ENCODE measurements at regions not wholly inside any gene's neighbourhood (a gene's known extent, or its start where the extent isn't known, plus 50 kb on each side); places are given as distances from the start of the nearest gene placed in this dataset.

DNA sequence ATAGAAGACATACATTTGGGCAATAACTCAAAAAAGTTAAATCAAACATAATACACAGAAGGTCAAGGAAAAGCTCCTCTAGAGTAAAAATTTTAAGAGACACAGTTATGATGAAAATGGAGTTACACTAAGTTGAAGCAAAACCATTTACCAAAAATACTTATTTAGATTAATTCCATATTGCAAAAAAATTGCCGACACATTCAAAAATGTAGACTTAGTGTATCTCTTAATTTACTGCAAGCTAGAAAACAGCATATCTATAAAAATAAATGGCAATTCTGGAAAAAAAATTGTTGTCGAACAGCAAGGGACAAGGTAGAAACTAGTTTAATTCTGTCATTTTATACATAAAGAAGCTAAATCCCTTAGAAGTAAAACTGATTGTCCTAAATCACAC is 248.7 kb upstream of the KIF2B start:
- Histone ChIP-seq H3K9me3 (ENCODE audit: control insufficient read depth, insufficient read depth, low read depth, low read length) (no peaks in the 10 kb centered on the region), H3K36me3 (ENCODE audit: control insufficient read depth, insufficient read depth, low read length) (no peaks in the 10 kb centered on the region), H3K4me3 (ENCODE audit: low read depth in 2 of 2, low read length in 2 of 2) (no peak overlapping the region), H3K27me3 (ENCODE audit: control insufficient read depth, insufficient read depth, low read length) (no peaks in the 10 kb centered on the region), H3K27ac (ENCODE audit: low read length) (no peak overlapping the region), H3K4me1 (ENCODE audit: control insufficient read depth, insufficient read depth, low read length) (no peaks in the 10 kb centered on the region)
- POLR2A ChIA-PET = no interaction called here
- DNase-seq (ENCODE audit: low read depth, low spot score) (no peak), ATAC-seq (no peak)
- CTCF ChIA-PET = no interaction called here
- in situ Hi-C loops (cut with HindIII; ENCODE audit: low pct_unique_long_range_greater_than_20kb, low sequenced_read_pairs) = no loop called here
- intact Hi-C loops (cut with micrococcal nuclease; ENCODE audit: unreplicated experiment) = no loop called here
- TF ChIP-seq, protein P1, sequence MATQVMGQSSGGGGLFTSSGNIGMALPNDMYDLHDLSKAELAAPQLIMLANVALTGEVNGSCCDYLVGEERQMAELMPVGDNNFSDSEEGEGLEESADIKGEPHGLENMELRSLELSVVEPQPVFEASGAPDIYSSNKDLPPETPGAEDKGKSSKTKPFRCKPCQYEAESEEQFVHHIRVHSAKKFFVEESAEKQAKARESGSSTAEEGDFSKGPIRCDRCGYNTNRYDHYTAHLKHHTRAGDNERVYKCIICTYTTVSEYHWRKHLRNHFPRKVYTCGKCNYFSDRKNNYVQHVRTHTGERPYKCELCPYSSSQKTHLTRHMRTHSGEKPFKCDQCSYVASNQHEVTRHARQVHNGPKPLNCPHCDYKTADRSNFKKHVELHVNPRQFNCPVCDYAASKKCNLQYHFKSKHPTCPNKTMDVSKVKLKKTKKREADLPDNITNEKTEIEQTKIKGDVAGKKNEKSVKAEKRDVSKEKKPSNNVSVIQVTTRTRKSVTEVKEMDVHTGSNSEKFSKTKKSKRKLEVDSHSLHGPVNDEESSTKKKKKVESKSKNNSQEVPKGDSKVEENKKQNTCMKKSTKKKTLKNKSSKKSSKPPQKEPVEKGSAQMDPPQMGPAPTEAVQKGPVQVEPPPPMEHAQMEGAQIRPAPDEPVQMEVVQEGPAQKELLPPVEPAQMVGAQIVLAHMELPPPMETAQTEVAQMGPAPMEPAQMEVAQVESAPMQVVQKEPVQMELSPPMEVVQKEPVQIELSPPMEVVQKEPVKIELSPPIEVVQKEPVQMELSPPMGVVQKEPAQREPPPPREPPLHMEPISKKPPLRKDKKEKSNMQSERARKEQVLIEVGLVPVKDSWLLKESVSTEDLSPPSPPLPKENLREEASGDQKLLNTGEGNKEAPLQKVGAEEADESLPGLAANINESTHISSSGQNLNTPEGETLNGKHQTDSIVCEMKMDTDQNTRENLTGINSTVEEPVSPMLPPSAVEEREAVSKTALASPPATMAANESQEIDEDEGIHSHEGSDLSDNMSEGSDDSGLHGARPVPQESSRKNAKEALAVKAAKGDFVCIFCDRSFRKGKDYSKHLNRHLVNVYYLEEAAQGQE (IDR thresholded peaks at IDR 0.05; ENCODE audit: insufficient read depth in 1 of 2, low read depth in 2 of 2, low read length in 1 of 2) = no peak
- TF ChIP-seq TCF7L2 (IDR thresholded peaks at IDR 0.05; ENCODE audit: low read depth, low read length) (no peak), POLR2AphosphoS5 (IDR thresholded peaks at IDR 0.05; ENCODE audit: low read depth, low read length) (no peak), SIN3A (IDR thresholded peaks at IDR 0.05; ENCODE audit: borderline replicate concordance, insufficient read depth, low read depth, low read length) (no peak), CTCF (IDR thresholded peaks at IDR 0.05) (no peak)
- BruUV-seq (replicated peaks) = no TSS peak

GRCh38 chr17:53571342-53571741 is 251.4 kb upstream of the KIF2B start:
- Histone ChIP-seq H3K9me3 (ENCODE audit: control insufficient read depth, insufficient read depth, low read depth, low read length) (no peaks in the 10 kb centered on the region), H3K4me3 (ENCODE audit: low read depth in 2 of 2, low read length in 2 of 2) (no peak overlapping the region), H3K36me3 (ENCODE audit: control insufficient read depth, insufficient read depth, low read length) (no peaks in the 10 kb centered on the region), H3K4me1 (ENCODE audit: control insufficient read depth, insufficient read depth, low read length) (no peaks in the 10 kb centered on the region), H3K27ac (ENCODE audit: low read length) (no peak overlapping the region), H3K27me3 (ENCODE audit: control insufficient read depth, insufficient read depth, low read length) (no peaks in the 10 kb centered on the region)
- DNase-seq (ENCODE audit: low read depth, low spot score) (no peak), ATAC-seq (no peak)
- intact Hi-C loops (cut with micrococcal nuclease; ENCODE audit: unreplicated experiment) (no loop called here), in situ Hi-C loops (cut with HindIII; ENCODE audit: low pct_unique_long_range_greater_than_20kb, low sequenced_read_pairs) (no loop called here)
- ChIA-PET POLR2A (no interaction called here), CTCF (no interaction called here)
- no TSS peak for BruUV-seq (replicated peaks)
- TF ChIP-seq SIN3A (IDR thresholded peaks at IDR 0.05; ENCODE audit: borderline replicate concordance, insufficient read depth, low read depth, low read length) (no peak), CTCF (IDR thresholded peaks at IDR 0.05) (no peak), TCF7L2 (IDR thresholded peaks at IDR 0.05; ENCODE audit: low read depth, low read length) (no peak), POLR2AphosphoS5 (IDR thresholded peaks at IDR 0.05; ENCODE audit: low read depth, low read length) (no peak)
- TF ChIP-seq, protein P1 (IDR thresholded peaks at IDR 0.05; ENCODE audit: insufficient read depth in 1 of 2, low read depth in 2 of 2, low read length in 1 of 2) = no peak

All from Panc1 (cell line).